GM18870 (cell line): ENCODE measurements at regions not wholly inside any gene's neighbourhood (a gene's known extent, or its start where the extent isn't known, plus 50 kb on each side); places are given as distances from the start of the nearest gene placed in this dataset.
"Not testable (repeated sequence)": the region's sequence is repeated elsewhere in the genome, so short reads cannot be mapped to it uniquely, and the experiment has no call there.

Source experiments
- ATAC-seq: cut with Tn5 transposase; IDR thresholded peaks from one replicate; pipeline ENCODE4 v1.9.1; 2021; ENCODE audit warnings: moderate library complexity; ENCODE audit not compliant: unreplicated experiment

DNA sequence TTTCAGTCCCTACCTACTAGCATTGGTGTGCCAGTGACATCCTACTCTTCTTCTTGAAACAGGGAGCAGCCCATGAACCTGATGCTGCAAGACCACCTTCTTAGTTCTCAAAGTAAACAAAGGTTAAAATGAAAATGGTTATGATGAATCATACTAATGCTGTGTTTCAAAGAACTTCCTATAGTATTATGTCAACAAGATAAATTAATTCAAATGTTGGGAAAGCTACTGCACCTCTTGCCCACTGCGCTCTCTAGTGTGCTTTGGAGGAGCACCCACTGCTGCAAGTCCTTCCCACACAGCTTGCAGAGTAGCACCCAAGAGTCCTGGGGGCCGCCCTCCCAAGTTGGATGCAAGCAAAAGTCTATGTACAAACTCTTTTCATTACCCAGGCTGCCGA lies 81.1 kb downstream of the CD200R1L start:
- ATAC-seq = no peak

GRCh38 chr3:112763258-112763657 lies 83.4 kb downstream of the CD200R1L start:
- ATAC-seq = no peak

GRCh38 chr3:112761062-112761638 lies 85.5 kb downstream of the CD200R1L start:
- no peak for ATAC-seq

- ATAC-seq = no peak
Observed at GRCh38 chr3:112759681-112760080, 87.0 kb downstream of the CD200R1L start.

DNA sequence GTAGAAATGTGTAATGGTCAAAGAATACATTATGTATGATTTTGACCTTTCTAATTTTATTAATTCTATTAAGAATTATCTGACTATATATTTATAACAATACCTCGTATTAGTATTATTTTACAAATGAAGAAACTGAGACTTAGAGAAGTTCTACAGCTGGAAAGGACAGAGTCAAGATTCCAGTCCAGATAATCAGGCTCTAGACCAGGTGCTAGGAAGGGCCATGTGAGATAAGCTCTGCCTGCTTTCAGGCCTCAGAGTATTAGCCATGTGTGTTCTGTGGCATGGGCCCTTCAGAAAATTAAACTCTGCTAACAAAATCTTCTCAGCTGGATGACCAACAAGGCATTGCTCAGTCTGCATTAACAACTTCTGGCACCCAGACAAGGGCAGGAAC lies 87.5 kb downstream of the CD200R1L start:
- no peak for ATAC-seq

DNA sequence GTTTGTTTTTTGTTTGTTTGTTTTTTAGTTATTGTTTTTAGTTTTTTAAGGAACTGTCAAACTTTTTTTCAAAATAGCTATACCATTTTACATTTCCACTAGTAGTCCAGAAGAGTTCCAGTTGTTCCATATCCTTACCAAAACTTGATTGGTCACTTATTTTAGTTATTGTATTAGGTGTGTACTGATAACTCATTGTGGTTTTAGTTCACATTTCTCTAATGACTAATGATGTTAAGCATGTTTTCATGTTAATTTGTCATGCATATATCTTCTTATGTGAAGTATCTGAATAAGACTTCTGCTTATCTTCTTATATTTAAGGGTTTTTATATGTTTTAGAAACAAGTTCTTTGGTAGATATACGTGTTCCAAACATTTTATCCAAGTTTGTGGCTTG lies 89.5 kb downstream of the CD200R1L start:
- ATAC-seq = no peak

DNA sequence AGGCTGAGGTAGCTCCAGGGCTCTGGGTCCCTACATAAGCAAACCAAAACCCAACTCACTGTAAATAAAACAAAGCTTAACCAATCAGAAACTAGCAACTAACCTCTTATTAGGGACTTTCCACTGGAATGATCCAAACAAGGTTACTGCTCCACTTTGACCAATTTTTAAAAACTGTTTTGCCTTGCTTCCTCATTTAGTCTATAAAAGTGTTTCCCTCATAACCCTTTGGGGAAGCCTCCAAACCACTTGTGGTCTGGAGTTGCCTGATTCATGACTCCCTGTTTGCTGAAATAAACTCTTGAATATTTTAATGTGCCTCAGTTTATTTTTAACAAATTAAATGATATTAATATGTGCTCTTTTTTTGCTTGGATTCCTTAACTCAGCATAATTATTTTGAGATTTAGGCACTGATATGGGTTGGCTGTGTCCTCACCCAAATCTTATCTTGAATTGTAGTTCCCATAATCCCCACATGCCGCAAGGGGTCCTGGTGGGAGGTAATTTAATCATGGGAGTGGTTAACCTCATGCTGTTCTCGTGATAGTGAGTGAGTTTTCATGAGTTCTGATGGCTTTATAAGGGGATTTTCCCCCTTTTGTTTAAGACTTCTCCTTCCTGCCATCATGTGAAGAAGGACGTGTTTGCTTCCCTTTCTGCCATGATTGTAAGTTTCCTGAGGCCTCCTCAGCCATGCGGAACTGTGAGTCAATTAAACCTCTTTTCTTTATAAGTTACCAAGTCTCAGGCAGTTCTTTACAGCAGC lies 90.6 kb downstream of the CD200R1L start:
- ATAC-seq = no peak

DNA sequence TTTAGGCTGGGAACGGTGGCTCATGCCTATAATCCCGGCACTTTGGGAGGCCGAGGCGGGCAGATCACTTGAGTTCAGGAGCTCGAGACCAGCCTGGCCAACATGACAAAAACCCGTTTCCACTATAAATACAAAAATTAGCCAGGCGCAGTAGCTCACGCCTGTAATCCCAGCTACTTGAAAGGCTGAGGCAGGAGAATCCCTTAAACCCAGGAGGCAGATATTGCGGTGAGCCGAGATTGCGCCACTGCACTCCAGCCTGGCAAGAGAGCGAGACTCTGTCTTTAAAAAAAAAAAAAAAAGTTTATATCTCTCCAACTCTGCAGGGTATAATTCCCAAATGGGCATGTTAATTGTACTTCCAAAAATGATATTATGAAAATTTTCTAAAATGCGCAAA lies 91.6 kb downstream of the CD200R1L start:
- ATAC-seq = not testable (repeated sequence)

- ATAC-seq = no peak
Observed at GRCh38 chr3:112751564-112752512, 94.8 kb downstream of the CD200R1L start.

GRCh38 chr3:112751061-112751460 lies 95.6 kb downstream of the CD200R1L start:
- ATAC-seq = no peak

GRCh38 chr3:112747624-112748023 lies 99.0 kb downstream of the CD200R1L start:
- no peak for ATAC-seq

GRCh38 chr3:112746675-112747280 lies 99.9 kb downstream of the CD200R1L start:
- ATAC-seq = no peak

- ATAC-seq = no peak
Observed at GRCh38 chr3:112745567-112746248, 101.0 kb downstream of the CD200R1L start.

DNA sequence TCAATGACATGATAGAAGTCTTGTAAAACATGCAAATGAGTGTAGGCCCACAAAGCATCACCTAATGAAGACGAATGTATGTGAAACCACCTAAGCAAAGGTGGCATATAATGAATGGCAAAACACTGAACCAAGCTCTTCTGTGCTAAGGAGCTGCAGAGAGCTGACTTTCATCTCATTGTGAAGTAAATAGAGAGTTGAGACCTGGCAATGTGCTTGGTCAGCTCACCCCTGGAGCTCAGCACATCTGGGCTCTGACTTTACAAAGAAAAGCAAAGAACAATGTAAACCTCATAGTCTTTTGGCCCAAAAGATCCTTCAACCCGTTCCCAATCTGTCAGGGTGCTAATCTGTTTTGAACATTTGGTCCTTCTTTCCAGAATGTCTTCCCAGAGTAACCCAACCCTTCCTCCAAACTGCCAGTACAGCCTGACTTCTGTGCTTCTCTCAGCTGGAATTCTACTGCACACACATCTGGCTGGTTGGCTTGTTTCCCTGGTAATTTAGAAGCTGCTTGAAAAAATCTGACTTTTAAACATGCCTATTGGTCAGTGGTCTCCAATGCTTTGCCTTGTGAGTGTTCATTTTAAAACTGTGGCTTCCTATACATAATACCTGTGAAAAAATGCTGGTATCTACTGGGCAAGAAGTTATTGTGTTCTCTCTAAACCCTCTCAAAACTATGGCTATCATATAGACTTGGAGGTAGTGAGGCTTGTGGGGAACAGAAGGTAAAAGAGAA lies 101.7 kb downstream of the CD200R1L start:
- ATAC-seq = no peak

DNA sequence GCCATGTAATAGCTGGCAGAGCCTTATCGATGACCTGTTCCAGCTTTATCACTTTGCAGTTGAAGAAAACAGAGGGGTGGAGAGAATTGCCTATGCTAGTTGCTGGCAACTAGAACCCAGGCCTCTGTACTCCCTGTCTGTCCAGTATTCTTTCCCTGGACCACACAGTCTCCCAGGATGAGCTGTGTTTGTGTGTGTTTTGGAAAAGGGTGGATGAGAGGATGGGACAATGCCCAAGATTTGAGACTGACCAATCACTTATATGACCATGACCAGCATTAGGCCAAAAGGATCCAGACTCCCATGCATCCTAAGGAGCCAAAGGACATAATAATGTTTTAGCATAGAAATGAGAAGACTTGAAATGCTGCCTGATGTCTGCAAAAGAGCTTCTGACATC lies 102.6 kb downstream of the CD200R1L start:
- ATAC-seq = no peak

DNA sequence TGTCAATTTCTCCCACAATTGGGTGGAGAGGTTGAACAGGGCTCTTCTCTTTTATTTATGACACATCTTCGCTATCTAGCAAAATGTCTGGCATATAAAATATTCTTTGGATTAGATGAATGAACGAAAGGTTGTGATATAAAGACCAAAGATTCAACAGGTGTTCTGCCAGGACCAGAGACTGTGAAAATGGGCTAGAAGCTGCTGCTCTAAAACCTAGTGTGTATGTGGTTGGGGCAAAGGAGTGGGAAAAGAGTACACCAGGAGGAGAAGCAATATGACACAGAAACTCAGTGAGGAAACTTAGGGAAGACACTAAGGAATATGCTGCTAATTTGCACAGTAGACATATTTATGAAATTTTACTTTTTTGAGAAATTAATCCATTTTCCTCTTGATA lies 102.0 kb upstream of the CCDC80 start:
- no peak for ATAC-seq

- ATAC-seq = no peak
Observed at GRCh38 chr3:112741983-112742382, 101.0 kb upstream of the CCDC80 start.

DNA sequence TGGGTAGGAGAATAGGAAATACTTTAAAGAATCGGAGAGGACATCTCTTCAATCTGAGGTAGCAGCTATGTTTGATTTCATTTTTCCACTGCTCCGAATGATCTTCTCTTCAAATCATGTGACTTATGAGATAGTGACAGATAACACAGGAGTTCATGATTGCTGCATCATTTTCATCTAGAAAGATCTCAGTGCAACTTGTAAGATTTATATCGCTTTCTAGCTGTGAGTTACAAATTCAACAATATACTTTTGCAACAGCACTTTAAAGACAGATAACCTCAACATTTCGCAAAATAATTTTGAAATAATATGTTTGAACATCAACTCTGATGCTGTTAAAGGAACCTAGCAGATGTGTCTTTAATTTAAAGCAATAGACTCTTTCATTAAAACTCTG lies 99.9 kb upstream of the CCDC80 start:
- ATAC-seq = no peak

- ATAC-seq = no peak
Observed at GRCh38 chr3:112739252-112739965, 98.5 kb upstream of the CCDC80 start.
